A673 (cell line): ENCODE measurements at regions not wholly inside any gene's neighbourhood (a gene's known extent, or its start where the extent isn't known, plus 50 kb on each side); places are given as distances from the start of the nearest gene placed in this dataset.

ENCODE experiments used
- BruUV-seq: library from RNA; stranded (reverse); fragments of 400-500 nt; replicated peaks from 2 replicates; lab custom pipeline; 2021; lab: Mats Ljungman, UMichigan
- CTCF ChIA-PET: fragments of 300-600 bp; sonication (Branson Sonifier 250); formaldehyde crosslinking; loops from one replicate; lab custom pipeline; 2022; ENCODE audit warnings: antibody characterized with exemption; lab: Charles Lee
- POLR2A ChIA-PET: fragments of 300-600 bp; sonication (Branson Sonifier 250); formaldehyde crosslinking; loops from one replicate; lab custom pipeline; 2022; ENCODE audit warnings: antibody characterized with exemption; ENCODE audit not compliant: low non-redundant PET; lab: Charles Lee
- DNase-seq: peaks from one replicate; pipeline ENCODE4 v3.0.0-alpha.2; 2015; ENCODE audit warnings: low spot score
- H3K27ac ChIP-seq: fragments of 200-600 bp; sonication (generic); 2 replicates; pipeline ENCODE4 v1.5.1; 2016; ENCODE audit warnings: mixed run types, low read depth, mild to moderate bottlenecking, mixed read lengths, antibody characterized with exemption, low read length; ENCODE audit not compliant: poor library complexity, severe bottlenecking
- H3K27me3 ChIP-seq: fragments of 200-600 bp; sonication (generic); replicated peaks from 2 replicates; pipeline ENCODE4 v1.6.1; 2017; ENCODE audit warnings: mixed run types, low read depth, mild to moderate bottlenecking, mixed read lengths, antibody characterized with exemption, low read length; ENCODE audit not compliant: insufficient read depth, poor library complexity
- H3K36me3 ChIP-seq: fragments of 200-600 bp; sonication (generic); 2 replicates; pipeline ENCODE4 v1.6.1; 2016; ENCODE audit warnings: mixed run types, mild to moderate bottlenecking, mixed read lengths, antibody characterized with exemption, low read length; ENCODE audit not compliant: insufficient read depth, poor library complexity, severe bottlenecking
- H3K4me1 ChIP-seq: fragments of 200-600 bp; sonication (generic); 2 replicates; pipeline ENCODE4 v1.6.1; 2017; ENCODE audit warnings: mixed run types, mild to moderate bottlenecking, mixed read lengths, antibody characterized with exemption, low read length; ENCODE audit not compliant: insufficient read depth, poor library complexity, severe bottlenecking
- H3K4me3 ChIP-seq: fragments of 200-600 bp; sonication (generic); 2 replicates; pipeline ENCODE4 v1.5.1; 2016; ENCODE audit warnings: low read depth, mixed run types, mild to moderate bottlenecking, mixed read lengths, low read length; ENCODE audit not compliant: poor library complexity, severe bottlenecking
- H3K9me3 ChIP-seq: fragments of 200-600 bp; sonication (generic); 2 replicates; pipeline ENCODE4 v1.6.1; 2016; ENCODE audit warnings: mixed run types, low read depth, mild to moderate bottlenecking, mixed read lengths, antibody characterized with exemption, low read length; ENCODE audit not compliant: poor library complexity, severe bottlenecking
- EZH2 ChIP-seq: fragments of 200-600 bp; sonication (generic); IDR thresholded peaks from 2 replicates; pipeline ENCODE4 v1.6.1; 2017; ENCODE audit warnings: borderline replicate concordance, low read depth, mild to moderate bottlenecking, mixed read lengths, antibody characterized with exemption, low read length; ENCODE audit not compliant: poor library complexity, severe bottlenecking
- intact Hi-C: fragments of 100-400 bp; cut with micrococcal nuclease; formaldehyde crosslinking; loops from one replicate; pipeline ENCODE4 v1.10.0; 2022; ENCODE audit not compliant: unreplicated experiment
- TF ChIP-seq, protein P1 (sequence below): fragments of 300-800, 200-600 bp; sonication (generic); conservative IDR thresholded peaks from 2 replicates; pipeline ENCODE4 v1.5.1; 2017; ENCODE audit warnings: low read depth, mild to moderate bottlenecking, antibody characterized with exemption, low read length, moderate library complexity, mixed read lengths

GRCh38 chr2:239555571-239555905 is 154.7 kb upstream of the HDAC4 start:
- intact Hi-C loops: no loop called here
- ChIA-PET CTCF (no interaction called here), POLR2A (no interaction called here)
- Histone ChIP-seq H3K27ac (no peak overlapping the region), H3K4me3 (no peak overlapping the region), H3K27me3 (peaks cover 17% of the 10 kb centered on the region), H3K9me3 (no peaks in the 10 kb centered on the region), H3K36me3 (no peaks in the 10 kb centered on the region), H3K4me1 (no peaks in the 10 kb centered on the region)
- DNase-seq: no peak
- TF ChIP-seq, protein P1, sequence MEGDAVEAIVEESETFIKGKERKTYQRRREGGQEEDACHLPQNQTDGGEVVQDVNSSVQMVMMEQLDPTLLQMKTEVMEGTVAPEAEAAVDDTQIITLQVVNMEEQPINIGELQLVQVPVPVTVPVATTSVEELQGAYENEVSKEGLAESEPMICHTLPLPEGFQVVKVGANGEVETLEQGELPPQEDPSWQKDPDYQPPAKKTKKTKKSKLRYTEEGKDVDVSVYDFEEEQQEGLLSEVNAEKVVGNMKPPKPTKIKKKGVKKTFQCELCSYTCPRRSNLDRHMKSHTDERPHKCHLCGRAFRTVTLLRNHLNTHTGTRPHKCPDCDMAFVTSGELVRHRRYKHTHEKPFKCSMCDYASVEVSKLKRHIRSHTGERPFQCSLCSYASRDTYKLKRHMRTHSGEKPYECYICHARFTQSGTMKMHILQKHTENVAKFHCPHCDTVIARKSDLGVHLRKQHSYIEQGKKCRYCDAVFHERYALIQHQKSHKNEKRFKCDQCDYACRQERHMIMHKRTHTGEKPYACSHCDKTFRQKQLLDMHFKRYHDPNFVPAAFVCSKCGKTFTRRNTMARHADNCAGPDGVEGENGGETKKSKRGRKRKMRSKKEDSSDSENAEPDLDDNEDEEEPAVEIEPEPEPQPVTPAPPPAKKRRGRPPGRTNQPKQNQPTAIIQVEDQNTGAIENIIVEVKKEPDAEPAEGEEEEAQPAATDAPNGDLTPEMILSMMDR: no peak
- TF ChIP-seq EZH2: no peak
- no TSS peak for BruUV-seq

GRCh38 chr2:239554766-239555570 is 154.1 kb upstream of the HDAC4 start:
- ChIA-PET CTCF (no interaction called here), POLR2A (no interaction called here)
- BruUV-seq: no TSS peak
- peaks cover 12% of the 10 kb centered on the region for H3K27me3 ChIP-seq
- no peak for DNase-seq
- no peaks in the 10 kb centered on the region for H3K4me1 ChIP-seq
- H3K9me3 ChIP-seq: no peaks in the 10 kb centered on the region
- no peak overlapping the region for H3K27ac ChIP-seq
- TF ChIP-seq, protein P1: no peak
- TF ChIP-seq EZH2: no peak
- no peak overlapping the region for H3K4me3 ChIP-seq
- intact Hi-C loops: no loop called here
- H3K36me3 ChIP-seq: no peaks in the 10 kb centered on the region

- POLR2A ChIA-PET: no interaction called here
Measured at GRCh38 chr2:239553376-239554000, 152.7 kb upstream of the HDAC4 start.

More at GRCh38 chr2:239553376-239554000, 152.7 kb upstream of the HDAC4 start:
- BruUV-seq: no TSS peak
- CTCF ChIA-PET: no interaction called here
- no peaks in the 10 kb centered on the region for H3K4me1 ChIP-seq
- H3K4me3 ChIP-seq: no peak overlapping the region
- H3K27me3 ChIP-seq: peaks cover 19% of the 10 kb centered on the region
- no peaks in the 10 kb centered on the region for H3K36me3 ChIP-seq
- H3K27ac ChIP-seq: no peak overlapping the region
- TF ChIP-seq, protein P1: no peak
- TF ChIP-seq EZH2: no peak
- no peaks in the 10 kb centered on the region for H3K9me3 ChIP-seq
- intact Hi-C loops: no loop called here
- no peak for DNase-seq
